Right atrium auricular region (tissue), 2 donors: ENCODE measurements at regions not wholly inside any gene's neighbourhood (a gene's known extent, or its start where the extent isn't known, plus 50 kb on each side); places are given as distances from the start of the nearest gene placed in this dataset.

ENCODE experiments used
- DNase-seq: peaks from one replicate; pipeline ENCODE4 v3.0.0-alpha.2; 2019; ENCODE audit warnings: low spot score
- H3K27ac ChIP-seq, 2 donors: fragments of 200-600 bp; sonication (generic); 1 replicate in 1 of 2; 2 replicates in 1 of 2; pipeline ENCODE4 v1.5.1; 2016 to 2019
- H3K27me3 ChIP-seq, 2 donors: fragments of 200-600 bp; sonication (generic); one replicate each; pipeline versions ENCODE4 v1.5.1 to v1.6.0; 2017 to 2019
- H3K36me3 ChIP-seq: fragments of 200-600 bp; sonication (generic); one replicate; pipeline ENCODE4 v1.5.1; 2016
- H3K4me1 ChIP-seq, 2 donors: fragments of 200-600 bp; sonication (generic); one replicate each; pipeline versions ENCODE4 v1.5.1 to v1.6.0; 2017 to 2019
- H3K4me3 ChIP-seq, 2 donors: fragments of 200-600 bp; sonication (generic); 1 replicate in 1 of 2; 2 replicates in 1 of 2; pipeline ENCODE4 v1.5.1; 2017 to 2019; ENCODE audit warnings: mild to moderate bottlenecking in 1 of 2, moderate library complexity in 1 of 2
- H3K9me3 ChIP-seq, 2 donors: fragments of 200-600 bp; sonication (generic); one replicate each; pipeline ENCODE4 v1.5.1; 2019
- CTCF ChIP-seq, 2 donors: fragments of 200-600 bp; sonication (generic); IDR thresholded peaks; one replicate each; pipeline ENCODE4 v1.5.1; 2019; ENCODE audit warnings: antibody characterized with exemption in 2 of 2

DNA sequence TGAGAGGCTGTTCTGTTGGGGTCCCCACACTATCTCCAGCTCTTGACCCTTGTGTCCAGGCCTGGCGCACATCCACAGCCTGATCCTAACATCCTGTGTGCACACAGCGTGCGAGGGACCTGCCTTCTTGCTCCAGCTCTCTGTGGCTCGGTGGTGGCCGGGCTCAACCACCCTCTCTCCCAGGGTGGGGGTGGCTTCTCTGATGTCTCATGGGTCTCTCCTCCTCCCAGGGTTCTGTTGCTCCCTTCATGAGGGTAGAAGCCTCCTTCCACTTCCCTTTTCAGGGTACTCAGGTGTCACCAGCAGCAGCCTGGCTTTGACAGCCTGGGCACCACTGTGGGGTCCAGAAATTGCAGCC lies 196.9 kb upstream of the RAB6C start:
- H3K4me1 ChIP-seq, result no peaks in the 10 kb centered on the region
- no peaks in the 10 kb centered on the region for H3K9me3 ChIP-seq
- H3K27ac ChIP-seq, result no peak overlapping the region
- no peak for TF ChIP-seq CTCF (IDR thresholded peaks at IDR 0.05)
- H3K4me3 ChIP-seq, result no peak overlapping the region
- no peak for DNase-seq
- H3K36me3 ChIP-seq, result no peaks in the 10 kb centered on the region
- no peaks in the 10 kb centered on the region for H3K27me3 ChIP-seq

GRCh38 chr2:129784486-129784885 lies 195.0 kb upstream of the RAB6C start:
- H3K36me3 ChIP-seq, result no peaks in the 10 kb centered on the region
- H3K9me3 ChIP-seq, result no peaks in the 10 kb centered on the region
- H3K4me1 ChIP-seq, result no peaks in the 10 kb centered on the region
- no peak for TF ChIP-seq CTCF (IDR thresholded peaks at IDR 0.05)
- no peak overlapping the region for H3K4me3 ChIP-seq
- no peak overlapping the region for H3K27ac ChIP-seq
- no peaks in the 10 kb centered on the region for H3K27me3 ChIP-seq
- DNase-seq, result peak; percentile 11

GRCh38 chr2:129791712-129792111 lies 187.8 kb upstream of the RAB6C start:
- Histone ChIP-seq H3K4me1 (no peaks in the 10 kb centered on the region), H3K27ac (no peak overlapping the region), H3K4me3 (no peak overlapping the region), H3K36me3 (no peaks in the 10 kb centered on the region), H3K27me3 (no peaks in the 10 kb centered on the region), H3K9me3 (no peaks in the 10 kb centered on the region)
- DNase-seq, result peak; percentile 30
- no peak for TF ChIP-seq CTCF (IDR thresholded peaks at IDR 0.05)

DNA sequence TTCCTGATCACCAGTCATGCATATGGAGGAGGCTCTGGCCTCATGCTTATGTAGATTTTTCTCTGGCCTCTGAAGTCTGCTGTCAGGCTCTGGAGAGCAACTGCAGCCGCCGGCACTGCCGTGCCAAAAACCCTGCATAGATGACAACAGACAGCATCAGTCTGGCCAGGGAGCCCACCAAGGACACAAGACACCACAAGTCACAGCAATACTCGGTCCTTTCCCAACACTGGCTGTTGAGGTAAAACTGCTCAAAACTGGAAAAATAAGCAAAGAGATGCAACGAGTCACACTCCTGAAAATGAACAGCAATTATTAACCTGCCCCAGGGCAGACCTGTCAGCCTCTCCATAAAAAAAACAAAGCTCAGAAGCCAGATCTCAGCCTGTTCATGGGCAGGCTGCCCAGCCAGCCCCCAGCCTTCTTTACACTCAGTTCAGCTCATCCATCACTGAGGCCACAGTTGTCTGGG lies 186.0 kb upstream of the RAB6C start:
- no peaks in the 10 kb centered on the region for H3K36me3 ChIP-seq
- H3K27ac ChIP-seq, result no peak overlapping the region
- no peaks in the 10 kb centered on the region for H3K4me1 ChIP-seq
- no peaks in the 10 kb centered on the region for H3K9me3 ChIP-seq
- DNase-seq, result peak; percentile 7
- H3K27me3 ChIP-seq, result no peaks in the 10 kb centered on the region
- no peak overlapping the region for H3K4me3 ChIP-seq
- TF ChIP-seq CTCF (IDR thresholded peaks at IDR 0.05), result no peak

GRCh38 chr2:129794116-129794515 lies 185.3 kb upstream of the RAB6C start:
- H3K4me3 ChIP-seq, result no peak overlapping the region
- H3K4me1 ChIP-seq, result no peaks in the 10 kb centered on the region
- TF ChIP-seq CTCF (IDR thresholded peaks at IDR 0.05), result no peak
- no peak overlapping the region for H3K27ac ChIP-seq
- no peaks in the 10 kb centered on the region for H3K9me3 ChIP-seq
- no peaks in the 10 kb centered on the region for H3K36me3 ChIP-seq
- no peaks in the 10 kb centered on the region for H3K27me3 ChIP-seq
- DNase-seq, result peak; percentile 48

DNA sequence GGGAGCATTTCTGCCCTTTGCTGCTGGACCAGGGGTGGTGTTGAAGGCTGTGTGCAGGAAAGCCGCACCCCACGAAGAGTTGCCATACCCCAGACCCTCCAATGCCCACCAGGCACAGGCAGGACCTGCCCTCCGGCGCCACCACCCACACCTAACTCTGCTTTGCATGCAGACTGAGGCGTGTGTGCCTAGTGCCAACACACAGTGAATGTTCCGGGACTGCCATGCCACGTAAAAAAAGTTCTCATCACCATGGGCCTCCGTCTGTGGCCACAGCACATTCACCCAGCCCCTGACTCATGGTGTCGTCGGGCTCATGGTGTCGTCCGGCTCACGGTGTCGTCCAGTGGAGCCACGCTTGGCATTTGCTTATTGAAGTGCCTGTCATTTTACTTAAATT lies 184.9 kb upstream of the RAB6C start:
- TF ChIP-seq CTCF (IDR thresholded peaks at IDR 0.05), result no peak

More for the DNA sequence above, 184.9 kb upstream of the RAB6C start:
- H3K27me3 ChIP-seq, result no peaks in the 10 kb centered on the region
- H3K27ac ChIP-seq, result no peak overlapping the region
- H3K4me3 ChIP-seq, result no peak overlapping the region
- peak; percentile 21 for DNase-seq
- H3K9me3 ChIP-seq, result no peaks in the 10 kb centered on the region
- H3K36me3 ChIP-seq, result no peaks in the 10 kb centered on the region
- no peaks in the 10 kb centered on the region for H3K4me1 ChIP-seq
